K562 (cell line): ENCODE measurements at regions not wholly inside any gene's neighbourhood (a gene's known extent, or its start where the extent isn't known, plus 50 kb on each side); places are given as distances from the start of the nearest gene placed in this dataset.

Experiments
- ATAC-seq: fragments of 200-7000 bp; cut with Tn5 transposase; 3 replicates; pipeline ENCODE4 v1.9.1; 2020; ENCODE audit warnings: moderate library complexity
- BruUV-seq: library from RNA; stranded (reverse); fragments of 400-500 nt; replicated peaks from 2 replicates; lab custom pipeline; 2021; lab: Mats Ljungman, UMichigan
- CTCF ChIA-PET: fragments of 300-600 bp; formaldehyde crosslinking; extraction: SDS; loops from one replicate; lab custom pipeline; 2021; ENCODE audit warnings: low intra/inter-chr PET ratio; lab: Yijun Ruan, JAX
- POLR2A ChIA-PET: fragments of 300-600, 350-650 bp; sonication (Branson Sonifier 250); formaldehyde crosslinking; extraction: SDS; loops from one replicate; lab custom pipeline; 2021; ENCODE audit warnings: antibody characterized with exemption, inconsistent platforms; lab: Yijun Ruan, JAX
- DNase-seq, 4 experiments: peaks; one replicate each; pipeline versions ENCODE4 v3.0.0 to v3.0.0-alpha.2; 2011 to 2018; ENCODE audit warnings: low spot score in 3 of 4, mixed read lengths in 3 of 4; ENCODE audit errors: extremely low read depth in 1 of 4
- FAIRE-seq: peaks from 2 replicates; lab custom pipeline; 2011; peaks lifted over from hg19 to GRCh38; lab: Jason Lieb, UNC
- H2AFZ ChIP-seq: 2 replicates; pipeline ENCODE4 v1.6.0; 2011; ENCODE audit warnings: low read depth, low read length, control low read depth, inconsistent platforms
- H3K27ac ChIP-seq: fragments of 200-600 bp; 3 replicates; pipeline ENCODE4 v1.8.0; 2011; ENCODE audit warnings: low read depth, mild to moderate bottlenecking, control low read depth, inconsistent platforms, low read length, moderate library complexity, mixed read lengths; ENCODE audit errors: extremely low read depth
- H3K27me3 ChIP-seq, 2 experiments: fragments of 300-600 bp in 1 of 2; 2 replicates in 1 of 2; 3 replicates in 1 of 2; pipeline versions ENCODE4 v1.6.0 to v1.8.0; 2011; ENCODE audit warnings: inconsistent platforms in 2 of 2, low read length in 2 of 2, mild to moderate bottlenecking in 1 of 2, mixed read lengths in 1 of 2, moderate library complexity in 1 of 2; ENCODE audit not compliant: control insufficient read depth in 2 of 2, insufficient read depth in 2 of 2
- H3K36me3 ChIP-seq: fragments of 300-600 bp; 3 replicates; pipeline ENCODE4 v1.8.0; 2011; ENCODE audit warnings: mild to moderate bottlenecking, low read length, inconsistent platforms; ENCODE audit not compliant: control insufficient read depth, insufficient read depth
- H3K4me1 ChIP-seq, 2 experiments: fragments of 200-600 bp in 1 of 2; replicated peaks in 1 of 2; 2 replicates in 1 of 2; 3 replicates in 1 of 2; pipeline versions ENCODE4 v1.5.1 to v1.8.0; 2011; ENCODE audit warnings: inconsistent platforms in 2 of 2, low read length in 2 of 2, mild to moderate bottlenecking in 1 of 2, mixed read lengths in 1 of 2, moderate library complexity in 1 of 2; ENCODE audit not compliant: control insufficient read depth in 2 of 2, insufficient read depth in 2 of 2
- H3K4me2 ChIP-seq: 2 replicates; pipeline ENCODE4 v1.6.1; 2011; ENCODE audit warnings: low read length, control low read depth, inconsistent platforms, mixed read lengths; ENCODE audit not compliant: insufficient read depth
- H3K4me3 ChIP-seq: fragments of 200-600 bp; sonication (generic), shearing (Covaris generic); 2 replicates; pipeline ENCODE4 v1.5.1; 2016; ENCODE audit warnings: control low read depth, inconsistent platforms
- H3K79me2 ChIP-seq: fragments of 200-600 bp; 3 replicates; pipeline ENCODE4 v1.8.0; 2011; ENCODE audit warnings: low read length, inconsistent platforms; ENCODE audit not compliant: control insufficient read depth, insufficient read depth
- H3K9ac ChIP-seq, 2 experiments: 2 replicates each; pipeline versions ENCODE4 v1.6.0 to v1.6.1; 2011; ENCODE audit warnings: low read depth in 2 of 2, low read length in 2 of 2, control low read depth in 1 of 2, inconsistent platforms in 1 of 2, mild to moderate bottlenecking in 1 of 2, mixed read lengths in 1 of 2; ENCODE audit not compliant: insufficient read depth in 1 of 2
- H3K9me1 ChIP-seq: one replicate; pipeline ENCODE4 v1.6.0; 2011; ENCODE audit warnings: inconsistent platforms, mild to moderate bottlenecking, low read length, moderate library complexity; ENCODE audit not compliant: control insufficient read depth, insufficient read depth
- H3K9me3 ChIP-seq: replicated peaks from 2 replicates; pipeline ENCODE4 v1.5.1; 2011; ENCODE audit warnings: low read depth, low read length, inconsistent platforms; ENCODE audit not compliant: control insufficient read depth, insufficient read depth
- H4K20me1 ChIP-seq: replicated peaks from 2 replicates; pipeline ENCODE4 v1.6.1; 2011; ENCODE audit warnings: low read length, inconsistent platforms, mixed read lengths; ENCODE audit not compliant: control insufficient read depth, insufficient read depth
- CREB1 ChIP-seq, 2 experiments: sonication (generic) in 1 of 2; formaldehyde crosslinking in 1 of 2; IDR thresholded peaks; 2 replicates each; pipeline versions ENCODE4 v1.6.1 to v1.8.0; 2012 to 2022; ENCODE audit warnings: inconsistent platforms in 1 of 2, mild to moderate bottlenecking in 1 of 2, missing genetic modification reagents in 1 of 2, moderate library complexity in 1 of 2
- DDX20 ChIP-seq: fragments of 450-650 bp; IDR thresholded peaks from 2 replicates; pipeline ENCODE4 v1.6.1; 2016; ENCODE audit warnings: missing genetic modification characterization, low read depth, mild to moderate bottlenecking, missing compliant biosample characterization, moderate library complexity
- EP400 ChIP-seq: fragments of 450-650 bp; IDR thresholded peaks from 2 replicates; pipeline ENCODE4 v1.6.1; 2017; ENCODE audit warnings: antibody characterized with exemption, mild to moderate bottlenecking, moderate library complexity
- JUND ChIP-seq, 2 experiments: IDR thresholded peaks; 2 replicates in 1 of 2; 3 replicates in 1 of 2; pipeline ENCODE4 v1.6.1; 2011; ENCODE audit warnings: borderline replicate concordance in 2 of 2, low read depth in 2 of 2, low read length in 2 of 2, improper control_type of control experiment in 1 of 2, missing biosample characterization in 1 of 2, missing genetic modification characterization in 1 of 2, missing genetic modification reagents in 1 of 2
- MYC ChIP-seq, 2 experiments: fragments of 250-450 bp in 1 of 2; sonication (Bioruptor Pico) in 1 of 2; IDR thresholded peaks; 2 replicates each; pipeline versions ENCODE4 v1.5.1 to v1.6.1; 2012 to 2021; ENCODE audit warnings: low read depth in 2 of 2, borderline replicate concordance in 1 of 2, improper control_type of control experiment in 1 of 2, low read length in 1 of 2, mild to moderate bottlenecking in 1 of 2, moderate library complexity in 1 of 2
- NFE2L1 ChIP-seq: fragments of 450-650 bp; IDR thresholded peaks from 2 replicates; pipeline ENCODE4 v1.6.1; 2016; ENCODE audit warnings: missing genetic modification characterization, low read depth, mild to moderate bottlenecking, missing compliant biosample characterization, moderate library complexity, borderline replicate concordance
- PCBP2 ChIP-seq: fragments of 200-400 bp; formaldehyde crosslinking; IDR thresholded peaks from 2 replicates; pipeline ENCODE4 v1.6.1; 2018; ENCODE audit warnings: low read length, low read depth, mild to moderate bottlenecking, moderate library complexity; ENCODE audit not compliant: poor library complexity, severe bottlenecking
- POLR2H ChIP-seq: IDR thresholded peaks from 2 replicates; pipeline ENCODE4 v1.6.1; 2016; ENCODE audit warnings: missing genetic modification characterization, low read depth, mild to moderate bottlenecking, control low read depth, missing compliant biosample characterization, moderate library complexity
- POLR3G ChIP-seq: IDR thresholded peaks from 2 replicates; pipeline ENCODE4 v1.6.1; 2011; ENCODE audit not compliant: insufficient read length, insufficient replicate concordance; ENCODE audit errors: extremely low read depth
- PYGO2 ChIP-seq: fragments of 450-650 bp; IDR thresholded peaks from 2 replicates; pipeline ENCODE4 v1.6.1; 2016; ENCODE audit warnings: mild to moderate bottlenecking, missing genetic modification characterization, moderate library complexity, missing compliant biosample characterization
- SFPQ ChIP-seq: fragments of 200-400 bp; formaldehyde crosslinking; IDR thresholded peaks from 2 replicates; pipeline ENCODE4 v1.6.1; 2017; ENCODE audit warnings: mild to moderate bottlenecking, low read depth, low read length, moderate library complexity
- SMAD1 ChIP-seq: fragments of 150-350 bp; IDR thresholded peaks from 2 replicates; pipeline ENCODE4 v1.6.1; 2014; ENCODE audit warnings: low read length, low read depth; ENCODE audit not compliant: partially characterized antibody
- SMARCA5 ChIP-seq: fragments of 450-650 bp; IDR thresholded peaks from 2 replicates; pipeline ENCODE4 v1.6.1; 2016
- U2AF1 ChIP-seq: fragments of 200-400 bp; formaldehyde crosslinking; optimal IDR thresholded peaks from 2 replicates; pipeline ENCODE3; 2017; ENCODE audit warnings: mild to moderate bottlenecking, low read depth, low read length, moderate library complexity
- ZC3H4 ChIP-seq: sonication (generic); formaldehyde crosslinking; IDR thresholded peaks from 2 replicates; pipeline ENCODE4 v1.9.0; 2021; ENCODE audit warnings: missing genetic modification reagents, borderline replicate concordance
- ZNF395 ChIP-seq: fragments of 200-800 bp; sonication (Bioruptor generic); IDR thresholded peaks from 2 replicates; pipeline ENCODE4 v1.6.1; 2017; ENCODE audit warnings: missing genetic modification characterization, missing compliant biosample characterization
- ZNF589 ChIP-seq: fragments of 200-800 bp; sonication (Bioruptor generic); IDR thresholded peaks from 2 replicates; pipeline ENCODE4 v1.6.1; 2016; ENCODE audit warnings: low read depth, missing genetic modification characterization, missing compliant biosample characterization
- ZNF696 ChIP-seq: fragments of 250-450 bp; sonication (Bioruptor Pico); conservative IDR thresholded peaks from 2 replicates; pipeline ENCODE4 v1.4.0; 2020; ENCODE audit warnings: mild to moderate bottlenecking, moderate library complexity
- WGBS: fragments of 100-300 bp; shearing (Covaris generic); methylation state at CpG from one replicate; pipeline ENCODE4 v1.1.6; 2016; ENCODE audit warnings: low coverage, mixed read lengths; ENCODE audit not compliant: insufficient coverage; ENCODE audit errors: missing lambda C conversion rate; 5-methylcytosine and 5-hydroxymethylcytosine counted together
- in situ Hi-C: fragments of 300-500 bp; cut with MboI; formaldehyde crosslinking; loops from 4 replicates; pipeline ENCODE4 v1.15.0; 2018; ENCODE audit warnings: inconsistent platforms, mixed read lengths
- intact Hi-C: fragments of 100-400 bp; cut with micrococcal nuclease; formaldehyde crosslinking; loops from 2 replicates; pipeline ENCODE4 v1.14.2; 2022

- TF ChIP-seq ZNF395 (CRISPR knock-in tag) (no peak), ZNF696 (CRISPR knock-in tag) (no peak), JUND (IDR thresholded peaks at IDR 0.05; ENCODE audit: borderline replicate concordance, low read depth, low read length) (no peak), JUND (tag; IDR thresholded peaks at IDR 0.05; ENCODE audit: borderline replicate concordance, low read depth, low read length) (no peak), MYC (IDR thresholded peaks at IDR 0.05; ENCODE audit: low read depth, low read length) (no peak), MYC (CRISPR knock-in tag; IDR thresholded peaks at IDR 0.05; ENCODE audit: borderline replicate concordance, low read depth) (no peak), CREB1 (IDR thresholded peaks at IDR 0.05) (no peak), CREB1 (CRISPR knock-in tag; IDR thresholded peaks at IDR 0.05) (no peak), POLR3G (no peak), ZNF589 (CRISPR knock-in tag) (no peak), POLR2H (no peak)
- TF ChIP-seq, all 486 proteins: peak for 0
Measured at GRCh38 chr1:229109320-229109761, 161.6 kb upstream of the RAB4A start (continued).

- intact Hi-C loops: no loop called here
Measured at GRCh38 chr1:229110986-229111385, 159.9 kb upstream of the RAB4A start.

More at GRCh38 chr1:229110986-229111385, 159.9 kb upstream of the RAB4A start:
- DNase-seq: no peak
- CTCF ChIA-PET: no interaction called here
- no peaks in the 10 kb centered on the region for H4K20me1 ChIP-seq
- H3K27ac ChIP-seq: no peak overlapping the region
- WGBS: 0% methylated on average over 1 of the region's 1 CpG
- peaks cover 14 to 29% of the 10 kb centered on the region in 2 experiments; a peak in 4 of 5 replicates for H3K27me3 ChIP-seq
- BruUV-seq: no TSS peak
- no peak overlapping the region for H3K4me3 ChIP-seq
- no peak overlapping the region for H3K9ac ChIP-seq
- no peaks in the 10 kb centered on the region for H3K9me3 ChIP-seq
- POLR2A ChIA-PET: no interaction called here
- no peaks in the 10 kb centered on the region for H3K4me1 ChIP-seq
- H3K9me1 ChIP-seq: no peaks in the 10 kb centered on the region
- TF ChIP-seq SFPQ (no peak), U2AF1 (no peak), DDX20 (tag) (no peak), PYGO2 (no peak), NFE2L1 (tag) (no peak), PCBP2 (no peak), SMAD1 (no peak), EP400 (no peak), ZC3H4 (CRISPR knock-in tag) (no peak), SMARCA5 (no peak)
- TF ChIP-seq, all 486 proteins: peak for 0
- Histone ChIP-seq H2AFZ (no peak overlapping the region), H3K36me3 (no peaks in the 10 kb centered on the region), H3K79me2 (no peaks in the 10 kb centered on the region), H3K4me2 (no peak overlapping the region)
- ATAC-seq (no peak), FAIRE-seq (no peak)
- in situ Hi-C loops: no loop called here
